ENCODE measurements at regions not wholly inside any gene's neighbourhood (a gene's known extent, or its start where the extent isn't known, plus 50 kb on each side); places are given as distances from the start of the nearest gene placed in this dataset.

DNA sequence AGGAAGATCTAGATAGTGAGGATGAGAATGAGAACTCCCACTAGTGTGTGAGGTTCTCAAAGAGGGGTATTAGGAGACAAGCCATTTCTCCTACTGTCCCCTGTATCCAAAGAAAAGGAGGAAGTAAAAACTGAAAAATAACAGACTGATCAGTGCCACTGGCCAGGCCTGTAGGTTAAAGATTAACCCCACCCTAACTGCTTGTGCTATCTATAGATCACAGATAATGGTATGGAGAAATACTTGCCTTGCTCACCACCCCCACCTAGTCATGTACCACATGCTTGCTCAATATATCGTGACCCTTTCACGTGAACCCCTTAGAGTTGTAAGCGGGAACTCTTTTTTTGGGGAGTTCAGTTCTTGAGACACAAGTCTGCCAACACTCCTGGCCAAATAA is 519.7 kb upstream of the FRG2C start:
- no peak for TF ChIP-seq POLR2A (IDR thresholded peaks at IDR 0.05)
- TF ChIP-seq, protein P1, sequence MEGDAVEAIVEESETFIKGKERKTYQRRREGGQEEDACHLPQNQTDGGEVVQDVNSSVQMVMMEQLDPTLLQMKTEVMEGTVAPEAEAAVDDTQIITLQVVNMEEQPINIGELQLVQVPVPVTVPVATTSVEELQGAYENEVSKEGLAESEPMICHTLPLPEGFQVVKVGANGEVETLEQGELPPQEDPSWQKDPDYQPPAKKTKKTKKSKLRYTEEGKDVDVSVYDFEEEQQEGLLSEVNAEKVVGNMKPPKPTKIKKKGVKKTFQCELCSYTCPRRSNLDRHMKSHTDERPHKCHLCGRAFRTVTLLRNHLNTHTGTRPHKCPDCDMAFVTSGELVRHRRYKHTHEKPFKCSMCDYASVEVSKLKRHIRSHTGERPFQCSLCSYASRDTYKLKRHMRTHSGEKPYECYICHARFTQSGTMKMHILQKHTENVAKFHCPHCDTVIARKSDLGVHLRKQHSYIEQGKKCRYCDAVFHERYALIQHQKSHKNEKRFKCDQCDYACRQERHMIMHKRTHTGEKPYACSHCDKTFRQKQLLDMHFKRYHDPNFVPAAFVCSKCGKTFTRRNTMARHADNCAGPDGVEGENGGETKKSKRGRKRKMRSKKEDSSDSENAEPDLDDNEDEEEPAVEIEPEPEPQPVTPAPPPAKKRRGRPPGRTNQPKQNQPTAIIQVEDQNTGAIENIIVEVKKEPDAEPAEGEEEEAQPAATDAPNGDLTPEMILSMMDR (IDR thresholded peaks at IDR 0.05) = no peak
